Hepatic stellate cell (primary cell): ENCODE measurements at regions not wholly inside any gene's neighbourhood (a gene's known extent, or its start where the extent isn't known, plus 50 kb on each side); places are given as distances from the start of the nearest gene placed in this dataset.
"Not testable (repeated sequence)": the region's sequence is repeated elsewhere in the genome, so short reads cannot be mapped to it uniquely, and the experiment has no call there.

Experiments used
- DNase-seq: peaks from one replicate; pipeline ENCODE4 v3.0.0; 2011; ENCODE audit warnings: low spot score

GRCh38 chr2:234725528-234726264 is 226.1 kb upstream of the SH3BP4 start:
- peak; percentile 19 for DNase-seq

- DNase-seq, result no peak
These were observed 227.0 kb upstream of the SH3BP4 start for GRCh38 chr2:234724850-234725249.

GRCh38 chr2:234723400-234723799 is 226.5 kb upstream of the ARL4C start:
- no peak for DNase-seq

GRCh38 chr2:234722176-234722575 is 225.3 kb upstream of the ARL4C start:
- DNase-seq, result no peak

- no peak for DNase-seq
These were observed 222.3 kb upstream of the ARL4C start for GRCh38 chr2:234719116-234719716.

GRCh38 chr2:234716271-234716670 is 219.4 kb upstream of the ARL4C start:
- no peak for DNase-seq

- DNase-seq, result no peak
These were observed 218.9 kb upstream of the ARL4C start for GRCh38 chr2:234715671-234716250.

- DNase-seq, result no peak
These were observed 217.8 kb upstream of the ARL4C start for GRCh38 chr2:234714711-234715110.

- no peak for DNase-seq
These were observed 215.6 kb upstream of the ARL4C start for GRCh38 chr2:234712421-234712935.

- no peak for DNase-seq
These were observed 214.4 kb upstream of the ARL4C start for GRCh38 chr2:234711308-234711707.

GRCh38 chr2:234710587-234710986 is 213.7 kb upstream of the ARL4C start:
- no peak for DNase-seq

- no peak for DNase-seq
These were observed 213.2 kb upstream of the ARL4C start for GRCh38 chr2:234710066-234710465.

GRCh38 chr2:234708717-234709116 is 211.8 kb upstream of the ARL4C start:
- DNase-seq, result no peak

- no peak for DNase-seq
These were observed 211.3 kb upstream of the ARL4C start for GRCh38 chr2:234708091-234708683.

GRCh38 chr2:234706086-234706485 is 209.2 kb upstream of the ARL4C start:
- no peak for DNase-seq

GRCh38 chr2:234705108-234705507 is 208.2 kb upstream of the ARL4C start:
- DNase-seq, result no peak

- DNase-seq, result no peak
These were observed 206.4 kb upstream of the ARL4C start for GRCh38 chr2:234703258-234703657.

GRCh38 chr2:234702731-234703225 is 205.9 kb upstream of the ARL4C start:
- no peak for DNase-seq

GRCh38 chr2:234701841-234702240 is 205.0 kb upstream of the ARL4C start:
- DNase-seq, result no peak

- DNase-seq, result no peak
These were observed 204.5 kb upstream of the ARL4C start for GRCh38 chr2:234701421-234701820.

- DNase-seq, result no peak
These were observed 202.6 kb upstream of the ARL4C start for GRCh38 chr2:234699456-234699855.

- DNase-seq, result not testable (repeated sequence)
These were observed 200.5 kb upstream of the ARL4C start for GRCh38 chr2:234697300-234697876.
